ENCODE measurements at regions not wholly inside any gene's neighbourhood (a gene's known extent, or its start where the extent isn't known, plus 50 kb on each side); places are given as distances from the start of the nearest gene placed in this dataset.
A peak's percentile ranks its signal among the peaks of the same experiment; 100 is the strongest.

- DNase-seq = no peak
These were observed 119.2 kb downstream of the CCNA1 start for GRCh38 chr13:36551445-36551844.

GRCh38 chr13:36552334-36552733 lies 120.0 kb downstream of the CCNA1 start:
- DNase-seq = no peak

GRCh38 chr13:36553491-36553890 lies 120.3 kb upstream of the SERTM1 start:
- peak in 1 of 3 donors; percentile 8 for DNase-seq

GRCh38 chr13:36555151-36555986 lies 118.5 kb upstream of the SERTM1 start:
- DNase-seq = no peak

- no peak for DNase-seq
These were observed 114.4 kb upstream of the SERTM1 start for GRCh38 chr13:36559375-36559774.

- DNase-seq = no peak
These were observed 106.3 kb upstream of the SERTM1 start for GRCh38 chr13:36567485-36567884.

- no peak for DNase-seq
These were observed 103.3 kb upstream of the SERTM1 start for GRCh38 chr13:36570489-36570888.

- DNase-seq = no peak
These were observed 102.4 kb upstream of the SERTM1 start for GRCh38 chr13:36571444-36571843.

- DNase-seq = no peak
These were observed 90.8 kb upstream of the SERTM1 start for GRCh38 chr13:36582977-36583376.

- DNase-seq = no peak
These were observed 74.2 kb upstream of the SERTM1 start for GRCh38 chr13:36599641-36600040.

GRCh38 chr13:36601186-36601585 lies 72.6 kb upstream of the SERTM1 start:
- DNase-seq = no peak

- no peak for DNase-seq
These were observed 67.8 kb upstream of the SERTM1 start for GRCh38 chr13:36606060-36606459.

GRCh38 chr13:36608474-36608873 lies 65.3 kb upstream of the SERTM1 start:
- no peak for DNase-seq

- no peak for DNase-seq
These were observed 61.6 kb upstream of the SERTM1 start for GRCh38 chr13:36612230-36612629.

GRCh38 chr13:36616706-36617105 lies 57.1 kb upstream of the SERTM1 start:
- DNase-seq = no peak

- no peak for DNase-seq
These were observed 54.3 kb upstream of the SERTM1 start for GRCh38 chr13:36619535-36619934.

Data from muscle of back (tissue), 3 donors.